IPS-NIHi11 (cell line): ENCODE measurements at regions not wholly inside any gene's neighbourhood (a gene's known extent, or its start where the extent isn't known, plus 50 kb on each side); places are given as distances from the start of the nearest gene placed in this dataset.

Source experiments
- DNase-seq: peaks from one replicate; pipeline ENCODE4 v3.0.0; 2012; ENCODE audit warnings: mixed read lengths, low spot score

- DNase-seq, result peak; percentile 25
Measured at GRCh38 chr12:48286665-48287064, 64.1 kb downstream of the ZNF641 start.

GRCh38 chr12:48285751-48286650, 64.7 kb downstream of the ZNF641 start:
- DNase-seq, result no peak

DNA sequence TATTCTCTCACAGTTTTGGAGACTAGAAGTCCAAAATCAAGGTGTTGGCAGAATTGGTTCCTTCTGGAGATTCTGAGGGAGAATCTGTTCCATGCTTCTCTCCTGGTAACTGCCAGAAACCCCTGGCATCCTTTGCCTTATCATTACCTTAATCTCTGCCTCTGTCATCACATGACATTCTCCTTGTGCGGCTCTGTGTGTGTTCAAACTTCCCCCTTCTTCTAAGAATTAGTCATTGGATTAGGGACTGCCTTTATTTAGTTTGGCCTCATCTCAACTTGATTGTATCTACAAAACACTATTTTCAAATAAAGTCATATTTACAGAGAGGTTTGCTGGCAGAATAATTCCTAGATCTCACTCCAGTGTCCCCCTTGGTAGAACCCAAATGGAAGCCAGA, 68.9 kb downstream of the ZNF641 start:
- no peak for DNase-seq

DNA sequence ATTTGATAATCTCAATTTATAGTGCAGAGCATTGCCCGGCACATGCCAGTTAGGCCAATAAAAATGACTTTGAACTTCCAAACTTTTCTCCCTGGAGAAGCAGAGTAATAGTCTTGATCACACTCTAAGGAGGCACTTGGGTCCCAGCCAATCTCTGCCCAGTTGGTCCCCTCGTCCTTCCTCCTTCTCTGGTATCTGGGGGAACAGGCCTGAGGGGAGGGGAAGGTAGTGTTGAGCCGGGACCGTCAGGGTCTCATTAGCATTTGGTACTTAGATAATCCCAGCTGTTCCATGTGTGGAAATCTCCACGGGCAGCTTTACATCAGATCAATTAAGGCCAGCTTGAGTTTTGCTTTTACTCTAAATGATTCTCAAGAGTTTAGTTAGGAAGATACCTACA, 70.1 kb downstream of the ZNF641 start:
- DNase-seq, result no peak

- peak; percentile 24 for DNase-seq
Measured at GRCh38 chr12:48279601-48280000, 71.1 kb downstream of the ZNF641 start.

DNA sequence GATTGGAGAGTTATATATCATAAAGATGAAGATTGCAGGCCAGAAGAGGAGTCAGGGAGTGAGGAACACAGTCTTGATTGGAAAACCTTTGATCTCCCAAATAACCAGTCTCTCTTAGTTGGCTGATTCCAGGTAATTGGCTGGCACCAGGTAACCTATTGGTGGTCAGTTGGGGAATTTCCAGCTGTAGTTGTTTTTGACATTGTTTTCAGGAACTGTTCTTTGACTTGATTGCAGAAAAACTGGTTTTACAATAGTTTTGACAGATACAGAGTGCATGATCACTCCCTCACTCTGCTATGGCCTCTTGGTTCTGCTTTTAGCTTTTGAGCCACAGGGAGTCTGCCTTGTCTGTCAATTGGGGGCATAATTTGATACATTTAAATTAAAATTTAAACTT, 71.6 kb downstream of the ZNF641 start:
- DNase-seq, result no peak

DNA sequence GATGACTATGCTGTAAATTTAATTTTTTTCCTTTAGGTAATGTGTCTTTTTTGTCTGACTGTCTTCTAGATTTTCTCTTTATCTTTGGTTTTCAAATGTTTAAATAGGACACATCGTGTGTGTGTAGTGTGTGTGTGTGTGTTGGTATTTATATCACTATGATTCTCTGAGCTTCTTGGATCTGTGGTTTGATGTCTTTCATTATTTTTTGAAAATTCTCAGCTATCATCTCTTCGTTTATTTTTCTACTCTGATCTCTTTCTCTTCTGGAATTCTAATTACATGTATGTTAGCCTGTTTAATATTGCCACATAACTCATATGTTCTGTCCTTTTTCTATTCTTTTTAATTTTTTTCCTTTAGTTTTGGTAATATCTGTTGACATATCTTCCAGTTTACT, 73.5 kb upstream of the OR10AD1 start:
- no peak for DNase-seq

- no peak for DNase-seq
Measured at GRCh38 chr12:48266826-48267225, 63.7 kb upstream of the OR10AD1 start.

DNA sequence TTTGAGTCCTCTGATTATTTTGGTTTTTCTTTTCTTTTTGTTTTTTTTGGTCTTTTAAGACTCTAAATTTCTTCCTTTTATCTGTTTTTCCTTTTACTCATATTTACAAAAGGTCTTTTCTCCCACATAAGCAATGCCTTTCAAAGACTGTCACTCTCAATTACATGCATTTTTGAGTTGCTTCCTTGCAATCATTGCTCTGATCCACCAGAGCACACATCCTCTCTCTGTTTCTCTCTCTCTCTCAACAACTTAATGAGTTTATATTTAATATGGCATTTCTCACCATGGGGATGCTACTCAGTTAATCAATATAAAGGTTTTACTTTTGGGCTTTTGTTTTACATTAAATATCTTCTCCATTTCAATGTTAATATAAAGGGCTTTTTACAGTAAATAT, 62.7 kb upstream of the OR10AD1 start:
- no peak for DNase-seq

DNA sequence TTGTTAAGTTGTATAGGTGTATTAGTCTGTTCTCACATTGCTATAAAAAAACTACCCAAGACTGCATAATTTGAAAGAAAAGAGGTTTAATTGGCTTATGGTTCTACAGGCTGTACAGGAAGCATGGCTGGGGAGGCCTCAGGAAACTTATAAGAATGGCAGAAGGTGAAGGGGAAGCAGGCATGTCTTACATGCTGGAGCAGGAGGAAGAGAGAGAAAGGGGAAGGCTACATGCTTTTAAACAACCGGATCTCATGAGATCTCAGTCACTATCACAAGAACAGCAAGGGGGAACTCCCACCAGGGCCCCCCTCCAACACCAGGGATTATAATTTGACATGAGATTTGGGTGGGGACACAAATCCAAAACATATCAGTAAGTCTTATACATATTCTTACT, 60.5 kb upstream of the OR10AD1 start:
- no peak for DNase-seq

DNA sequence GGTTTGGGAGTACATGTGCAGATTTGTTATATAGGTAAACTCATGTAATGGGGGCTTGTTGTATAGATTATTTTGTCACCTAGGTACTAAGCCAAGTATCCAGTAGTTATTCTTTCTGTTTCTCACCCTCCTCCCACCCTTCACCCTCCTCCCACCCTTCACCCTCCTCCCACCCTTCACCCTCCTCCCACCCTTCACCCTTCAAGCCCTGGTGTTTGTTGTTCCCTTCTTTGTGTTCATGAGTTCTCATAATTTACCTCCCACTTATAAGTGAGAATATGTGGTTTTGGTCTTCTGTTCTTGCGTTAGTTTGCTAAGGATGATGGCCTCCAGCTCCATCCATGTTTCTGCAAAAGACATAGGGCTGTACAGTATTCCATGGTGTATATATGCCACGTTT, 58.7 kb upstream of the OR10AD1 start:
- no peak for DNase-seq
